ENCODE measurements at regions not wholly inside any gene's neighbourhood (a gene's known extent, or its start where the extent isn't known, plus 50 kb on each side); places are given as distances from the start of the nearest gene placed in this dataset.

- TF ChIP-seq POLR2A (IDR thresholded peaks at IDR 0.05; ENCODE audit: low read depth, low read length): no peak
- no peak for TF ChIP-seq TAF1 (IDR thresholded peaks at IDR 0.05; ENCODE audit: low read depth, low read length)
Observed at GRCh38 chr18:55159027-55159426, 199.8 kb upstream of the CCDC68 start.
